ENCODE measurements at regions not wholly inside any gene's neighbourhood (a gene's known extent, or its start where the extent isn't known, plus 50 kb on each side); places are given as distances from the start of the nearest gene placed in this dataset.

- H3K9me3 ChIP-seq (ENCODE audit: low read length) = no peaks in the 10 kb centered on the region
Observed at GRCh38 chr6:87791029-87791428, 89.0 kb upstream of the AKIRIN2 start.

GRCh38 chr6:87789900-87790290 lies 87.9 kb upstream of the AKIRIN2 start:
- Histone ChIP-seq H3K4me1 (ENCODE audit: low read length) (no peaks in the 10 kb centered on the region), H3K27me3 (ENCODE audit: low read length) (no peaks in the 10 kb centered on the region), H4K20me1 (ENCODE audit: insufficient read depth, low read depth, low read length) (no peaks in the 10 kb centered on the region), H3K9ac (ENCODE audit: low read length) (no peak overlapping the region), H2AFZ (ENCODE audit: low read length) (no peak overlapping the region), H3K27ac (ENCODE audit: low read length) (no peak overlapping the region), H3K4me3 (ENCODE audit: low read length) (no peak overlapping the region), H3K9me3 (ENCODE audit: low read length) (no peaks in the 10 kb centered on the region), H3K36me3 (ENCODE audit: insufficient read depth, low read length) (no peaks in the 10 kb centered on the region), H3K4me2 (ENCODE audit: low read depth, low read length, poor library complexity, severe bottlenecking) (no peak overlapping the region), H3K79me2 (ENCODE audit: low read length) (no peaks in the 10 kb centered on the region), H3K9me2 (replicated peaks; ENCODE audit: insufficient read depth, low read length) (no peaks in the 10 kb centered on the region)
- DNase-seq = no peak

More at GRCh38 chr6:87791029-87791428, 89.0 kb upstream of the AKIRIN2 start:
- Histone ChIP-seq H3K4me1 (ENCODE audit: low read length) (peaks cover 2% of the 10 kb centered on the region; the same call in 1 of the 2 replicates), H3K9ac (ENCODE audit: low read length) (no peak overlapping the region), H3K27ac (ENCODE audit: low read length) (no peak overlapping the region), H3K36me3 (ENCODE audit: insufficient read depth, low read length) (no peaks in the 10 kb centered on the region), H3K4me2 (ENCODE audit: low read depth, low read length, poor library complexity, severe bottlenecking) (no peak overlapping the region), H4K20me1 (ENCODE audit: insufficient read depth, low read depth, low read length) (no peaks in the 10 kb centered on the region), H3K79me2 (ENCODE audit: low read length) (no peaks in the 10 kb centered on the region), H2AFZ (ENCODE audit: low read length) (no peak overlapping the region), H3K4me3 (ENCODE audit: low read length) (no peak overlapping the region), H3K27me3 (ENCODE audit: low read length) (no peaks in the 10 kb centered on the region), H3K9me2 (replicated peaks; ENCODE audit: insufficient read depth, low read length) (no peaks in the 10 kb centered on the region)
- no peak for DNase-seq

GRCh38 chr6:87789198-87789899 lies 87.3 kb upstream of the AKIRIN2 start:
- Histone ChIP-seq H3K4me2 (ENCODE audit: low read depth, low read length, poor library complexity, severe bottlenecking) (no peak overlapping the region), H3K9ac (ENCODE audit: low read length) (no peak overlapping the region)

GRCh38 chr6:87788141-87788540 lies 86.1 kb upstream of the AKIRIN2 start:
- H3K4me3 ChIP-seq (ENCODE audit: low read length) = no peak overlapping the region
- H3K79me2 ChIP-seq (ENCODE audit: low read length) = no peaks in the 10 kb centered on the region
- no peak overlapping the region for H2AFZ ChIP-seq (ENCODE audit: low read length)
- H3K27me3 ChIP-seq (ENCODE audit: low read length) = 0 out of 2 replicates have a peak, but pooled peaks cover 2% of the 10 kb centered on the region
- no peaks in the 10 kb centered on the region for H3K36me3 ChIP-seq (ENCODE audit: insufficient read depth, low read length)
- no peaks in the 10 kb centered on the region for H3K9me2 ChIP-seq (replicated peaks; ENCODE audit: insufficient read depth, low read length)
- H4K20me1 ChIP-seq (ENCODE audit: insufficient read depth, low read depth, low read length) = no peaks in the 10 kb centered on the region
- H3K9ac ChIP-seq (ENCODE audit: low read length) = no peak overlapping the region
- H3K4me1 ChIP-seq (ENCODE audit: low read length) = no peaks in the 10 kb centered on the region
- no peak for DNase-seq
- no peak overlapping the region for H3K4me2 ChIP-seq (ENCODE audit: low read depth, low read length, poor library complexity, severe bottlenecking)
- no peaks in the 10 kb centered on the region for H3K9me3 ChIP-seq (ENCODE audit: low read length)
- H3K27ac ChIP-seq (ENCODE audit: low read length) = no peak overlapping the region

More at GRCh38 chr6:87789198-87789899, 87.3 kb upstream of the AKIRIN2 start:
- Histone ChIP-seq H3K9me2 (replicated peaks; ENCODE audit: insufficient read depth, low read length) (no peaks in the 10 kb centered on the region), H3K27me3 (ENCODE audit: low read length) (no peaks in the 10 kb centered on the region), H3K27ac (ENCODE audit: low read length) (no peak overlapping the region), H3K36me3 (ENCODE audit: insufficient read depth, low read length) (no peaks in the 10 kb centered on the region), H2AFZ (ENCODE audit: low read length) (no peak overlapping the region), H4K20me1 (ENCODE audit: insufficient read depth, low read depth, low read length) (no peaks in the 10 kb centered on the region), H3K4me3 (ENCODE audit: low read length) (no peak overlapping the region), H3K79me2 (ENCODE audit: low read length) (no peaks in the 10 kb centered on the region), H3K4me1 (ENCODE audit: low read length) (no peaks in the 10 kb centered on the region), H3K9me3 (ENCODE audit: low read length) (no peaks in the 10 kb centered on the region)
- DNase-seq = no peak

- H3K4me1 ChIP-seq (ENCODE audit: low read length) = no peaks in the 10 kb centered on the region
- H4K20me1 ChIP-seq (ENCODE audit: insufficient read depth, low read depth, low read length) = no peaks in the 10 kb centered on the region
- H3K27me3 ChIP-seq (ENCODE audit: low read length) = 0 out of 2 replicates have a peak, but pooled peaks cover 2% of the 10 kb centered on the region
- H3K9ac ChIP-seq (ENCODE audit: low read length) = no peak overlapping the region
- no peaks in the 10 kb centered on the region for H3K79me2 ChIP-seq (ENCODE audit: low read length)
- no peaks in the 10 kb centered on the region for H3K36me3 ChIP-seq (ENCODE audit: insufficient read depth, low read length)
- H3K9me2 ChIP-seq (replicated peaks; ENCODE audit: insufficient read depth, low read length) = no peaks in the 10 kb centered on the region
- no peaks in the 10 kb centered on the region for H3K9me3 ChIP-seq (ENCODE audit: low read length)
- no peak for DNase-seq
- H3K27ac ChIP-seq (ENCODE audit: low read length) = no peak overlapping the region
- H2AFZ ChIP-seq (ENCODE audit: low read length) = no peak overlapping the region
- H3K4me2 ChIP-seq (ENCODE audit: low read depth, low read length, poor library complexity, severe bottlenecking) = no peak overlapping the region
- no peak overlapping the region for H3K4me3 ChIP-seq (ENCODE audit: low read length)
Observed at GRCh38 chr6:87785229-87785862, 83.3 kb upstream of the AKIRIN2 start.

- no peaks in the 10 kb centered on the region for H3K79me2 ChIP-seq (ENCODE audit: low read length)
- no peaks in the 10 kb centered on the region for H3K36me3 ChIP-seq (ENCODE audit: insufficient read depth, low read length)
- H3K9me3 ChIP-seq (ENCODE audit: low read length) = no peaks in the 10 kb centered on the region
- H3K4me1 ChIP-seq (ENCODE audit: low read length) = no peaks in the 10 kb centered on the region
- H4K20me1 ChIP-seq (ENCODE audit: insufficient read depth, low read depth, low read length) = no peaks in the 10 kb centered on the region
- no peak overlapping the region for H3K9ac ChIP-seq (ENCODE audit: low read length)
- no peak for DNase-seq
- H3K9me2 ChIP-seq (replicated peaks; ENCODE audit: insufficient read depth, low read length) = no peaks in the 10 kb centered on the region
- H3K4me3 ChIP-seq (ENCODE audit: low read length) = no peak overlapping the region
- no peak overlapping the region for H2AFZ ChIP-seq (ENCODE audit: low read length)
- H3K27ac ChIP-seq (ENCODE audit: low read length) = no peak overlapping the region
- no peak overlapping the region for H3K4me2 ChIP-seq (ENCODE audit: low read depth, low read length, poor library complexity, severe bottlenecking)
- H3K27me3 ChIP-seq (ENCODE audit: low read length) = 0 out of 2 replicates have a peak, but pooled peaks cover 2% of the 10 kb centered on the region
Observed at GRCh38 chr6:87784690-87785089, 82.7 kb upstream of the AKIRIN2 start.

GRCh38 chr6:87784051-87784450 lies 82.0 kb upstream of the AKIRIN2 start:
- DNase-seq = no peak
- no peak overlapping the region for H3K4me2 ChIP-seq (ENCODE audit: low read depth, low read length, poor library complexity, severe bottlenecking)
- 0 out of 2 replicates have a peak, but pooled peaks cover 2% of the 10 kb centered on the region for H3K27me3 ChIP-seq (ENCODE audit: low read length)
- no peak overlapping the region for H3K9ac ChIP-seq (ENCODE audit: low read length)
- H2AFZ ChIP-seq (ENCODE audit: low read length) = no peak overlapping the region
- no peak overlapping the region for H3K27ac ChIP-seq (ENCODE audit: low read length)
- H3K9me2 ChIP-seq (replicated peaks; ENCODE audit: insufficient read depth, low read length) = no peaks in the 10 kb centered on the region
- H3K4me3 ChIP-seq (ENCODE audit: low read length) = no peak overlapping the region
- H3K4me1 ChIP-seq (ENCODE audit: low read length) = no peaks in the 10 kb centered on the region
- no peaks in the 10 kb centered on the region for H4K20me1 ChIP-seq (ENCODE audit: insufficient read depth, low read depth, low read length)
- H3K79me2 ChIP-seq (ENCODE audit: low read length) = no peaks in the 10 kb centered on the region
- H3K36me3 ChIP-seq (ENCODE audit: insufficient read depth, low read length) = no peaks in the 10 kb centered on the region
- H3K9me3 ChIP-seq (ENCODE audit: low read length) = no peaks in the 10 kb centered on the region

GRCh38 chr6:87779542-87779941 lies 77.5 kb upstream of the AKIRIN2 start:
- no peaks in the 10 kb centered on the region for H3K9me3 ChIP-seq (ENCODE audit: low read length)
- DNase-seq = no peak

More at GRCh38 chr6:87779542-87779941, 77.5 kb upstream of the AKIRIN2 start:
- Histone ChIP-seq H4K20me1 (ENCODE audit: insufficient read depth, low read depth, low read length) (no peaks in the 10 kb centered on the region), H2AFZ (ENCODE audit: low read length) (no peak overlapping the region), H3K36me3 (ENCODE audit: insufficient read depth, low read length) (no peaks in the 10 kb centered on the region), H3K79me2 (ENCODE audit: low read length) (no peaks in the 10 kb centered on the region), H3K4me3 (ENCODE audit: low read length) (no peak overlapping the region), H3K27me3 (ENCODE audit: low read length) (0 out of 2 replicates have a peak, but pooled peaks cover 2% of the 10 kb centered on the region), H3K4me2 (ENCODE audit: low read depth, low read length, poor library complexity, severe bottlenecking) (no peak overlapping the region), H3K9ac (ENCODE audit: low read length) (no peak overlapping the region), H3K27ac (ENCODE audit: low read length) (no peak overlapping the region), H3K4me1 (ENCODE audit: low read length) (no peaks in the 10 kb centered on the region), H3K9me2 (replicated peaks; ENCODE audit: insufficient read depth, low read length) (no peaks in the 10 kb centered on the region)
